Kidney (tissue), 13 donors: ENCODE measurements at regions not wholly inside any gene's neighbourhood (a gene's known extent, or its start where the extent isn't known, plus 50 kb on each side); places are given as distances from the start of the nearest gene placed in this dataset.
A peak's percentile ranks its signal among the peaks of the same experiment; 100 is the strongest.

Source experiments
- DNase-seq, 5 donors: peaks; one replicate each; pipeline ENCODE4 v3.0.0-alpha.2; 2013 to 2020
- FAIRE-seq: peaks from 2 replicates; lab custom pipeline; 2012; peaks lifted over from hg19 to GRCh38; lab: Jason Lieb, UNC
- H3K27ac ChIP-seq, 2 donors: one replicate each; pipeline ENCODE4 v1.7.0; 2013; ENCODE audit warnings: low read depth in 2 of 2, low read length in 2 of 2, inconsistent platforms in 1 of 2
- H3K27me3 ChIP-seq: one replicate; pipeline ENCODE4 v1.7.1; 2013; ENCODE audit warnings: low read length, inconsistent platforms; ENCODE audit not compliant: control insufficient read depth, insufficient read depth
- H3K36me3 ChIP-seq, 3 donors: one replicate each; pipeline versions ENCODE4 v1.7.0 to v1.7.1; 2013; ENCODE audit warnings: low read length in 3 of 3, control low read depth in 1 of 3, inconsistent platforms in 1 of 3; ENCODE audit not compliant: insufficient read depth in 3 of 3, control insufficient read depth in 2 of 3
- H3K4me1 ChIP-seq, 3 donors: one replicate each; pipeline versions ENCODE4 v1.7.0 to v1.7.1; 2013; ENCODE audit warnings: low read length in 3 of 3, inconsistent platforms in 1 of 3, low read depth in 1 of 3; ENCODE audit not compliant: control insufficient read depth in 2 of 3, insufficient read depth in 2 of 3
- H3K4me3 ChIP-seq, 3 donors: one replicate each; pipeline versions ENCODE4 v1.7.0 to v1.8.1; 2013; ENCODE audit warnings: low read length in 3 of 3, control low read depth in 1 of 3, inconsistent platforms in 1 of 3
- H3K9ac ChIP-seq, 3 donors: one replicate each; pipeline versions ENCODE4 v1.7.0 to v1.7.1; 2013; ENCODE audit warnings: low read length in 3 of 3, control low read depth in 1 of 3, inconsistent platforms in 1 of 3
- H3K9me3 ChIP-seq, 3 donors: one replicate each; pipeline versions ENCODE4 v1.7.0 to v1.7.1; 2013; ENCODE audit warnings: low read length in 3 of 3, control low read depth in 1 of 3, inconsistent platforms in 1 of 3; ENCODE audit not compliant: control insufficient read depth in 2 of 3, insufficient read depth in 1 of 3
- CTCF ChIP-seq: IDR thresholded peaks from 3 replicates; pipeline ENCODE4 v1.5.1; 2012; ENCODE audit warnings: mild to moderate bottlenecking, moderate library complexity, borderline replicate concordance; ENCODE audit not compliant: insufficient read depth; ENCODE audit errors: extremely low read depth
- intact Hi-C: fragments of 100-400 bp; cut with DNase I; formaldehyde crosslinking; loops from one replicate; pipeline ENCODE4 v1.11.1; 2022
- donor health status: control.
- donor health status: control.
- donor health status: control.
- donor health status: control.
- donor health status: control.
- donor health status: DM: yes; HTN: yes; CAD: no.
- donor health status: Normal renal cell carcinoma (clear cell type).

GRCh38 chr10:128950159-128950915 is 516.7 kb upstream of the MGMT start:
- no peak for FAIRE-seq
- no peaks in the 10 kb centered on the region for H3K9me3 ChIP-seq
- H3K4me3 ChIP-seq = no peak overlapping the region
- no peak for DNase-seq
- no peaks in the 10 kb centered on the region for H3K4me1 ChIP-seq
- intact Hi-C loops = no loop called here
- no peaks in the 10 kb centered on the region for H3K36me3 ChIP-seq
- H3K9ac ChIP-seq = no peak overlapping the region
- H3K27ac ChIP-seq = no peak overlapping the region
- H3K27me3 ChIP-seq = no peaks in the 10 kb centered on the region
- TF ChIP-seq CTCF = no peak

- no peak for TF ChIP-seq CTCF
- DNase-seq (peak in 4 of 5 donors; percentile 51 to 75 (median 66)), FAIRE-seq (no peak)
- Histone ChIP-seq H3K27me3 (no peaks in the 10 kb centered on the region), H3K4me1 (no peaks in the 10 kb centered on the region), H3K9me3 (no peaks in the 10 kb centered on the region), H3K27ac (no peak overlapping the region), H3K9ac (no peak overlapping the region), H3K36me3 (no peaks in the 10 kb centered on the region), H3K4me3 (no peak overlapping the region)
- intact Hi-C loops = no loop called here
Measured at GRCh38 chr10:128950916-128951275, 516.1 kb upstream of the MGMT start.

DNA sequence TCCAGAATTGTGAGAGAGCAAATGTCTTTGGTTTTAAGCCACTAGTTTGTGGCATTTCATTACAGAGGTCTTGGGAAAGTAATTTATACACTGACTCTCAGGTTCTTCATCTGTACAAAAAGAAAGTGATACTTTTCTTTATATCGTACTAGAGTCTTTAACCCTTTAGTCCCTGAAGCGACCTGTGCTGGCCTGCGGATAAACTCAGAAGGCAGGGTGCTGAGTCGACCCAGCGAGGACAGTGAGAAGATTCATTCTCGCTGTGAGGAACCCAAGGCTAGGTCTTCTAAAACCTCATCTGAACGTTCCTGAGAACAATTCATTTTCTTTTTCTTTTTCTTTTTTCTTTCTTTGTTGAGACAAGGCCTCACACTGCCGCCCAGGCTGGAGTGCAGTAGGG is 514.2 kb upstream of the MGMT start:
- H3K9me3 ChIP-seq = no peaks in the 10 kb centered on the region
- H3K4me1 ChIP-seq = no peaks in the 10 kb centered on the region
- H3K4me3 ChIP-seq = no peak overlapping the region
- intact Hi-C loops = no loop called here
- no peak overlapping the region for H3K9ac ChIP-seq
- H3K36me3 ChIP-seq = no peaks in the 10 kb centered on the region
- peak in 1 of 5 donors; percentile 6 for DNase-seq
- no peaks in the 10 kb centered on the region for H3K27me3 ChIP-seq
- no peak for TF ChIP-seq CTCF
- FAIRE-seq = no peak
- no peak overlapping the region for H3K27ac ChIP-seq

- DNase-seq (no peak), FAIRE-seq (no peak)
- Histone ChIP-seq H3K4me3 (no peak overlapping the region), H3K4me1 (no peaks in the 10 kb centered on the region), H3K9me3 (no peaks in the 10 kb centered on the region), H3K27ac (no peak overlapping the region), H3K27me3 (no peaks in the 10 kb centered on the region), H3K9ac (no peak overlapping the region), H3K36me3 (no peaks in the 10 kb centered on the region)
- TF ChIP-seq CTCF = no peak
- intact Hi-C loops = no loop called here
Measured at GRCh38 chr10:128956149-128956548, 510.9 kb upstream of the MGMT start.
